ENCODE measurements at regions not wholly inside any gene's neighbourhood (a gene's known extent, or its start where the extent isn't known, plus 50 kb on each side); places are given as distances from the start of the nearest gene placed in this dataset.

GRCh38 chr2:239891698-239892097 lies 133.4 kb downstream of the NDUFA10 start:
- POLR2A ChIA-PET = no interaction called here
- intact Hi-C loops (cut with micrococcal nuclease; ENCODE audit: unreplicated experiment) (no loop called here), in situ Hi-C loops (cut with MboI) (no loop called here)
- CTCF ChIA-PET = no interaction called here
- ATAC-seq = no peak
- Histone ChIP-seq H3K9me3 (replicated peaks; ENCODE audit: control insufficient read depth, insufficient read depth, low read length) (no peaks in the 10 kb centered on the region; the same call in 2 of the 3 replicates), H3K9ac (ENCODE audit: control insufficient read depth, insufficient read depth, low read length) (no peak overlapping the region), H3K27me3 (replicated peaks in 1 of 2; ENCODE audit: control insufficient read depth in 2 of 2, insufficient read depth in 2 of 2, low read length in 1 of 2) (no peaks in the 10 kb centered on the region), H3K4me3 (no peak overlapping the region), H3K79me2 (ENCODE audit: control insufficient read depth, insufficient read depth, low read length) (no peaks in the 10 kb centered on the region), H3K36me3 (ENCODE audit: control insufficient read depth in 2 of 2, insufficient read depth in 2 of 2, low read length in 1 of 2) (no peaks in the 10 kb centered on the region), H4K20me1 (ENCODE audit: control insufficient read depth, insufficient read depth) (no peaks in the 10 kb centered on the region), H3K4me2 (ENCODE audit: control insufficient read depth, insufficient read depth) (no peak overlapping the region), H3K27ac (ENCODE audit: control insufficient read depth, insufficient read depth) (no peak overlapping the region), H2AFZ (ENCODE audit: control insufficient read depth, low read depth, low read length) (no peak overlapping the region), H3K4me1 (ENCODE audit: control insufficient read depth, insufficient read depth, low read length) (no peaks in the 10 kb centered on the region)
- WGBS (ENCODE audit: insufficient coverage, insufficient replicate concordance, low lambda C conversion rate, missing lambda C conversion rate) = 89% methylated on average over 3 of the region's 3 CpGs
- no peak for DNase-seq (ENCODE audit: low read depth, low spot score)
- TF ChIP-seq BRCA1 (IDR thresholded peaks at IDR 0.05; ENCODE audit: low read depth, low read length) = no peak
- no peak for TF ChIP-seq FOXK2 (IDR thresholded peaks at IDR 0.05)
- TF ChIP-seq ATF7 (IDR thresholded peaks at IDR 0.05; ENCODE audit: low read depth) = no peak
- no peak for TF ChIP-seq NKRF (conservative IDR thresholded peaks at IDR 0.05)
- no peak for TF ChIP-seq TARDBP (IDR thresholded peaks at IDR 0.05; ENCODE audit: borderline replicate concordance)
- TF ChIP-seq EP300 (IDR thresholded peaks at IDR 0.05; ENCODE audit: borderline replicate concordance in 1 of 2, control insufficient read depth in 1 of 2, low read depth in 2 of 2, low read length in 2 of 2) = no peak
- no peak for TF ChIP-seq MLLT1 (IDR thresholded peaks at IDR 0.05)
- SMC1A ChIA-PET (ENCODE audit: uncharacterized antibody, unreplicated experiment) = no interaction called here
- BruUV-seq (replicated peaks) = no TSS peak
- RAD21 ChIA-PET (ENCODE audit: unreplicated experiment) = no interaction called here
- FAIRE-seq = no peak

All from GM12878 (cell line).